Right atrium auricular region (tissue), 2 donors: ENCODE measurements at regions not wholly inside any gene's neighbourhood (a gene's known extent, or its start where the extent isn't known, plus 50 kb on each side); places are given as distances from the start of the nearest gene placed in this dataset.

Experiments
- DNase-seq: peaks from one replicate; pipeline ENCODE4 v3.0.0-alpha.2; 2019; ENCODE audit warnings: low spot score
- H3K27ac ChIP-seq, 2 donors: fragments of 200-600 bp; sonication (generic); 1 replicate in 1 of 2; 2 replicates in 1 of 2; pipeline ENCODE4 v1.5.1; 2016 to 2019
- H3K27me3 ChIP-seq, 2 donors: fragments of 200-600 bp; sonication (generic); one replicate each; pipeline versions ENCODE4 v1.5.1 to v1.6.0; 2017 to 2019
- H3K36me3 ChIP-seq: fragments of 200-600 bp; sonication (generic); one replicate; pipeline ENCODE4 v1.5.1; 2016
- H3K4me1 ChIP-seq, 2 donors: fragments of 200-600 bp; sonication (generic); one replicate each; pipeline versions ENCODE4 v1.5.1 to v1.6.0; 2017 to 2019
- H3K4me3 ChIP-seq, 2 donors: fragments of 200-600 bp; sonication (generic); 1 replicate in 1 of 2; 2 replicates in 1 of 2; pipeline ENCODE4 v1.5.1; 2017 to 2019; ENCODE audit warnings: mild to moderate bottlenecking in 1 of 2, moderate library complexity in 1 of 2
- H3K9me3 ChIP-seq, 2 donors: fragments of 200-600 bp; sonication (generic); one replicate each; pipeline ENCODE4 v1.5.1; 2019
- CTCF ChIP-seq, 2 donors: fragments of 200-600 bp; sonication (generic); IDR thresholded peaks; one replicate each; pipeline ENCODE4 v1.5.1; 2019; ENCODE audit warnings: antibody characterized with exemption in 2 of 2

GRCh38 chr1:187513190-187513589, 684.4 kb downstream of the PLA2G4A start:
- Histone ChIP-seq H3K27ac (no peak overlapping the region), H3K36me3 (no peaks in the 10 kb centered on the region), H3K9me3 (no peaks in the 10 kb centered on the region), H3K4me3 (no peak overlapping the region), H3K27me3 (no peaks in the 10 kb centered on the region), H3K4me1 (no peaks in the 10 kb centered on the region)
- no peak for DNase-seq
- TF ChIP-seq CTCF (IDR thresholded peaks at IDR 0.05) = no peak

- Histone ChIP-seq H3K4me1 (no peaks in the 10 kb centered on the region), H3K27me3 (no peaks in the 10 kb centered on the region), H3K9me3 (no peaks in the 10 kb centered on the region), H3K27ac (no peak overlapping the region), H3K4me3 (no peak overlapping the region), H3K36me3 (no peaks in the 10 kb centered on the region)
- no peak for DNase-seq
- no peak for TF ChIP-seq CTCF (IDR thresholded peaks at IDR 0.05)
Measured at GRCh38 chr1:187514110-187514509, 685.4 kb downstream of the PLA2G4A start.

GRCh38 chr1:187516874-187517273, 688.1 kb downstream of the PLA2G4A start:
- Histone ChIP-seq H3K9me3 (no peaks in the 10 kb centered on the region), H3K4me1 (no peaks in the 10 kb centered on the region), H3K36me3 (no peaks in the 10 kb centered on the region), H3K27me3 (no peaks in the 10 kb centered on the region), H3K4me3 (no peak overlapping the region), H3K27ac (no peak overlapping the region)
- TF ChIP-seq CTCF (IDR thresholded peaks at IDR 0.05) = no peak
- DNase-seq = no peak

GRCh38 chr1:187517546-187517945, 688.8 kb downstream of the PLA2G4A start:
- no peak for TF ChIP-seq CTCF (IDR thresholded peaks at IDR 0.05)
- Histone ChIP-seq H3K4me1 (no peaks in the 10 kb centered on the region), H3K9me3 (no peaks in the 10 kb centered on the region), H3K36me3 (no peaks in the 10 kb centered on the region), H3K27me3 (no peaks in the 10 kb centered on the region), H3K4me3 (no peak overlapping the region), H3K27ac (no peak overlapping the region)
- no peak for DNase-seq

- Histone ChIP-seq H3K27me3 (no peaks in the 10 kb centered on the region), H3K4me1 (no peaks in the 10 kb centered on the region), H3K4me3 (no peak overlapping the region), H3K9me3 (no peaks in the 10 kb centered on the region), H3K36me3 (no peaks in the 10 kb centered on the region), H3K27ac (no peak overlapping the region)
- TF ChIP-seq CTCF (IDR thresholded peaks at IDR 0.05) = no peak
- DNase-seq = no peak
Measured at GRCh38 chr1:187527346-187527745, 698.6 kb downstream of the PLA2G4A start.

GRCh38 chr1:187537936-187538335, 709.2 kb downstream of the PLA2G4A start:
- no peak for TF ChIP-seq CTCF (IDR thresholded peaks at IDR 0.05)
- no peaks in the 10 kb centered on the region for H3K27me3 ChIP-seq
- no peaks in the 10 kb centered on the region for H3K9me3 ChIP-seq
- H3K4me3 ChIP-seq = no peak overlapping the region
- H3K27ac ChIP-seq = no peak overlapping the region
- H3K36me3 ChIP-seq = no peaks in the 10 kb centered on the region
- H3K4me1 ChIP-seq = no peaks in the 10 kb centered on the region
- no peak for DNase-seq
